Hepatocyte (in vitro differentiated cells): ENCODE measurements at regions not wholly inside any gene's neighbourhood (a gene's known extent, or its start where the extent isn't known, plus 50 kb on each side); places are given as distances from the start of the nearest gene placed in this dataset.
"Not testable (repeated sequence)": the region's sequence is repeated elsewhere in the genome, so short reads cannot be mapped to it uniquely, and the experiment has no call there.

Experiments used
- DNase-seq: peaks from one replicate; pipeline ENCODE4 v3.0.0-alpha.2; 2016; ENCODE audit warnings: low spot score
- H2AFZ ChIP-seq: fragments of 200-600 bp; sonication (generic); 2 replicates; pipeline ENCODE4 v1.6.0; 2016; ENCODE audit warnings: antibody characterized with exemption, mild to moderate bottlenecking
- H3K27ac ChIP-seq: fragments of 200-600 bp; sonication (generic); 2 replicates; pipeline ENCODE4 v1.5.1; 2016; ENCODE audit warnings: mild to moderate bottlenecking
- H3K27me3 ChIP-seq: fragments of 200-600 bp; sonication (generic); 2 replicates; pipeline ENCODE4 v1.6.1; 2016
- H3K36me3 ChIP-seq: fragments of 200-600 bp; sonication (generic); replicated peaks from 2 replicates; pipeline ENCODE4 v1.5.1; 2016; ENCODE audit warnings: low read depth; ENCODE audit not compliant: insufficient read depth
- H3K4me1 ChIP-seq: fragments of 200-600 bp; sonication (generic); 2 replicates; pipeline ENCODE4 v1.5.1; 2016; ENCODE audit warnings: mild to moderate bottlenecking, moderate library complexity; ENCODE audit not compliant: insufficient read depth
- H3K4me2 ChIP-seq: fragments of 200-600 bp; sonication (generic); 2 replicates; pipeline ENCODE4 v1.6.0; 2016
- H3K4me3 ChIP-seq: fragments of 200-600 bp; sonication (generic); 2 replicates; pipeline ENCODE4 v1.5.1; 2016; ENCODE audit warnings: mild to moderate bottlenecking
- H3K79me2 ChIP-seq: fragments of 200-600 bp; sonication (generic); 2 replicates; pipeline ENCODE4 v1.6.0; 2017; ENCODE audit warnings: mild to moderate bottlenecking
- H3K9me2 ChIP-seq: fragments of 200-600 bp; sonication (generic); replicated peaks from 2 replicates; pipeline ENCODE4 v1.6.0; 2017; ENCODE audit warnings: mild to moderate bottlenecking; ENCODE audit not compliant: insufficient read depth
- H3K9me3 ChIP-seq: fragments of 200-600 bp; sonication (generic); 2 replicates; pipeline ENCODE4 v1.5.1; 2016; ENCODE audit warnings: low read depth, mild to moderate bottlenecking
- H4K20me1 ChIP-seq: fragments of 200-600 bp; sonication (generic); 2 replicates; pipeline ENCODE4 v1.6.0; 2016; ENCODE audit warnings: mild to moderate bottlenecking; ENCODE audit not compliant: insufficient read depth, poor library complexity, severe bottlenecking
- EZH2 ChIP-seq: fragments of 200-600 bp; sonication (generic); IDR thresholded peaks from 2 replicates; pipeline ENCODE4 v1.6.1; 2016; ENCODE audit warnings: antibody characterized with exemption, mild to moderate bottlenecking, borderline replicate concordance
- EZH2phosphoT487 ChIP-seq: fragments of 200-600 bp; sonication (generic); IDR thresholded peaks from one replicate; pipeline ENCODE4 v1.6.1; 2018; ENCODE audit warnings: antibody characterized with exemption, mild to moderate bottlenecking, low read depth, moderate library complexity; ENCODE audit not compliant: unreplicated experiment, severe bottlenecking
- WGBS: methylation state at CpG from one replicate; pipeline ENCODE4 v1.1.6; 2016; ENCODE audit warnings: low lambda C conversion rate; ENCODE audit errors: missing lambda C conversion rate; 5-methylcytosine and 5-hydroxymethylcytosine counted together
- TF ChIP-seq, protein P1 (sequence below): fragments of 200-600 bp; sonication (generic); IDR thresholded peaks from 2 replicates; pipeline ENCODE4 v1.5.1; 2016; ENCODE audit warnings: antibody characterized with exemption, mild to moderate bottlenecking; ENCODE audit not compliant: poor library complexity

DNA sequence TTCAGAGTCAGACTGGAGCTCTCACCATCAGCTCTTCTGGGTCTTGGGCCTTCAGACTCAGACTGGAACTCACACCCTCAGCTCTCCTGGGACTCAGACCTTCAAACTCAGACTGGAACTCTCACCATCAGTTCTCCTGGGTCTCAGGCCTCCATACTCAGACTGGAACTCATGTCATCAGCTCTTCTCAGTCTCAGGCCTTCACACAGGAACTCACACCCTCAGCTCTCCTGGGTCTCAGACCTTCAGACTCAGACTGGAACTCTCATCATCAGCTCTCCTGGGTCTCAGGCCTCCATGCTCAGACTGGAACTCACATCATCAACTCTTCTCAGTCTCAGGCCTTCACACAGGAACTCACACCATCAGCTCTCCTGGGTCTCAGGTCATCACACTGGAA is 147.2 kb upstream of the MXRA5 start:
- no peaks in the 10 kb centered on the region for H3K9me3 ChIP-seq
- no peaks in the 10 kb centered on the region for H3K9me2 ChIP-seq
- H3K4me1 ChIP-seq, result no peaks in the 10 kb centered on the region
- no peaks in the 10 kb centered on the region for H3K36me3 ChIP-seq
- H2AFZ ChIP-seq, result no peak overlapping the region
- H3K79me2 ChIP-seq, result no peaks in the 10 kb centered on the region
- TF ChIP-seq EZH2 (no peak), EZH2phosphoT487 (no peak)
- TF ChIP-seq, protein P1, sequence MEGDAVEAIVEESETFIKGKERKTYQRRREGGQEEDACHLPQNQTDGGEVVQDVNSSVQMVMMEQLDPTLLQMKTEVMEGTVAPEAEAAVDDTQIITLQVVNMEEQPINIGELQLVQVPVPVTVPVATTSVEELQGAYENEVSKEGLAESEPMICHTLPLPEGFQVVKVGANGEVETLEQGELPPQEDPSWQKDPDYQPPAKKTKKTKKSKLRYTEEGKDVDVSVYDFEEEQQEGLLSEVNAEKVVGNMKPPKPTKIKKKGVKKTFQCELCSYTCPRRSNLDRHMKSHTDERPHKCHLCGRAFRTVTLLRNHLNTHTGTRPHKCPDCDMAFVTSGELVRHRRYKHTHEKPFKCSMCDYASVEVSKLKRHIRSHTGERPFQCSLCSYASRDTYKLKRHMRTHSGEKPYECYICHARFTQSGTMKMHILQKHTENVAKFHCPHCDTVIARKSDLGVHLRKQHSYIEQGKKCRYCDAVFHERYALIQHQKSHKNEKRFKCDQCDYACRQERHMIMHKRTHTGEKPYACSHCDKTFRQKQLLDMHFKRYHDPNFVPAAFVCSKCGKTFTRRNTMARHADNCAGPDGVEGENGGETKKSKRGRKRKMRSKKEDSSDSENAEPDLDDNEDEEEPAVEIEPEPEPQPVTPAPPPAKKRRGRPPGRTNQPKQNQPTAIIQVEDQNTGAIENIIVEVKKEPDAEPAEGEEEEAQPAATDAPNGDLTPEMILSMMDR, result no peak
- H3K27me3 ChIP-seq, result no peaks in the 10 kb centered on the region
- no peak for DNase-seq
- H3K27ac ChIP-seq, result no peak overlapping the region
- no peaks in the 10 kb centered on the region for H4K20me1 ChIP-seq
- no peak overlapping the region for H3K4me2 ChIP-seq
- H3K4me3 ChIP-seq, result no peak overlapping the region

DNA sequence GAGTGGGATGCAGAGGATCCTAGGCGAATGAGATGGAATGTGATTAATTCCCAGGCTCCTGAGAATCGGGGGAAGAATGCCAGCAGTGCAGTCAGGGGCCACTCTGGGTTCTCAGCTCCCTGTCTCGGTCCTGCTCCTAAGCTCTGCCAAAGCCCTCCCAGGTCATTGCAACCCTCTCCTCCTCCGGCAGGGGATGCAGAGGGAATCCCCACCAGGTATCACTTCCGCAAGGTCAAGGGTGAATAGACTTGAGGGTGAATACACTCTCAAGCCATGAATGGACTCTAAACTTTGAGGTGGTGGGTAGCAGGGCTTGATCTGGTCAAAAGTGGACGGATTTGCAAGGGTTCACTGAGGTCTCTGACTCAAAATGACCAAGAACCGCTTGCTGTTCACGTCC is 139.3 kb upstream of the MXRA5 start:
- Histone ChIP-seq H3K79me2 (no peaks in the 10 kb centered on the region), H3K4me1 (no peaks in the 10 kb centered on the region), H3K36me3 (no peaks in the 10 kb centered on the region), H3K27ac (no peak overlapping the region), H3K9me3 (no peaks in the 10 kb centered on the region), H2AFZ (no peak overlapping the region), H3K27me3 (no peaks in the 10 kb centered on the region), H4K20me1 (no peaks in the 10 kb centered on the region), H3K4me2 (no peak overlapping the region), H3K4me3 (no peak overlapping the region), H3K9me2 (no peaks in the 10 kb centered on the region)
- 84% methylated on average over 8 of the region's 8 CpGs for whole genome bisulfite sequencing
- no peak for TF ChIP-seq EZH2phosphoT487
- TF ChIP-seq EZH2, result no peak
- TF ChIP-seq, protein P1, result no peak
- no peak for DNase-seq

DNA sequence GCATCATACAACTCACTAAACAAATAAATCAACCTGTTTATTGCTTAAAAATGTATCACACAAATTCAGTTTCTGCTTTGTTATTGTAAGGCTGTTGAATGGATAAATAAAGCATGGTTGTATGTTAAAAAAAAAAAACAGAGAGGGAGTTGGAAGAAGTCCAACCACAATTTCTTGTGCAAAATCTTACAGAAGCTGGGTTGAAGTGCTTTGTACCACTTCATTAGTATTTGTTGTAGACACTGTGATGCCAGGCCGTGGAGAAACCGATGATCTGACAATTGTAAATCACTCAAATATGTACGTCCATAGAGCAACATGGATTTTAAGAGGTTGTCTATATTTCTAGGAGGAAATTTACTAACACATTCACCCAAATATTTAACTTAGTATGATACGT is 132.6 kb upstream of the MXRA5 start:
- no peak for DNase-seq
- Histone ChIP-seq H3K4me3 (no peak overlapping the region), H3K36me3 (no peaks in the 10 kb centered on the region), H3K27ac (no peak overlapping the region), H3K9me2 (no peaks in the 10 kb centered on the region), H3K79me2 (no peaks in the 10 kb centered on the region), H4K20me1 (no peaks in the 10 kb centered on the region), H3K4me1 (no peaks in the 10 kb centered on the region), H3K27me3 (no peaks in the 10 kb centered on the region), H2AFZ (no peak overlapping the region), H3K9me3 (no peaks in the 10 kb centered on the region), H3K4me2 (no peak overlapping the region)
- TF ChIP-seq EZH2phosphoT487, result no peak
- TF ChIP-seq, protein P1, result no peak
- TF ChIP-seq EZH2, result no peak
- WGBS, result 61% methylated on average over 4 of the region's 4 CpGs

DNA sequence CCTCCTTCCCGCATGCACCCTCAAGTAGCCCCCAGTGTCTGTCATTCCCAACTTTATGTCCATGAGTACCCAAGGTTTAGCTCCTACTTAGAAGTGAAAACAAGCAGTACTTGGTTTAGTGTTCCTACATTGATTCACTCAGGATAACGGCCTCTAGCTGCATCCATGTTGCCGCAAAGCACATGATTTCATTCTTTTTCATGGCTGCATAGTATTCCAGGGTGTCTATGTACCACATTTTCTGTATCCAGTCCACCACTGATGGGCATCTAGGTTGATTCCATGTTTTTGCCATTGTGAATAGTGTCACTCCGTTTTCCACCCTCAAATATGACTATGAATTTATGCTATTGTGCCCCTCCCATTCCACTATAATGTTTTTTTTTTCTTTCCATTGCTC is 130.5 kb upstream of the MXRA5 start:
- no peak for DNase-seq
- Histone ChIP-seq H3K36me3 (no peaks in the 10 kb centered on the region), H3K4me1 (no peaks in the 10 kb centered on the region), H3K27me3 (no peaks in the 10 kb centered on the region), H4K20me1 (no peaks in the 10 kb centered on the region), H3K4me3 (no peak overlapping the region), H3K9me2 (no peaks in the 10 kb centered on the region), H3K79me2 (no peaks in the 10 kb centered on the region), H3K9me3 (no peaks in the 10 kb centered on the region), H3K4me2 (no peak overlapping the region), H3K27ac (no peak overlapping the region), H2AFZ (no peak overlapping the region)
- WGBS, result 77% methylated on average over 4 of the region's 4 CpGs
- TF ChIP-seq EZH2 (no peak), EZH2phosphoT487 (no peak)
- TF ChIP-seq, protein P1, result no peak

DNA sequence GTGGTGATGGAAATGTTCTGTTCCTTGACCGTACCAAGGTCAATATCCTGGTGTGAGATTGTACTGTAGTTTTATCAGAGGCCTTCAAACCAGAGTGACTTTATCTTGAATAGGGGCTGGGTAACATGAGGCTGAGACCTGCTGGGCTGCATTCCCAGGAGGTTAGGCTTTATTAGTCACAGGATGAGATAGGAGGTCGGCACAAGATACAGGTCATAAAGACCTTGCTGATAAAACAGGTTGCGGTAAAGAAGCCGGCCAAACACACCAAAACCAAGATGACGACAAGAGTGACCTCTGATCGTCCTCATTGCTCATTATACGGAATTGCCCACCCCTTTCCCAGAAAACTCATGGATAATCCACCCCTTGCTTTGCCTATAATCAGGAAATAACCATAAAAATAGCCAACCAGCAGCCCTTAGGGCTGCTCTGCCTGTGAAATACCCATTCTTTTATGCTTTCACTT is 123.8 kb upstream of the MXRA5 start:
- not testable (repeated sequence) for H3K4me1 ChIP-seq, H4K20me1 ChIP-seq, H3K4me2 ChIP-seq, H3K36me3 ChIP-seq, H2AFZ ChIP-seq, H3K27me3 ChIP-seq, H3K4me3 ChIP-seq, H3K79me2 ChIP-seq, H3K9me3 ChIP-seq, H3K9me2 ChIP-seq
- DNase-seq, result peak; percentile 5
- 30% methylated on average over 7 of the region's 7 CpGs for WGBS
- peak overlapping the region; percentile 73 for H3K27ac ChIP-seq
